ENCODE measurements at regions not wholly inside any gene's neighbourhood (a gene's known extent, or its start where the extent isn't known, plus 50 kb on each side); places are given as distances from the start of the nearest gene placed in this dataset.

DNA sequence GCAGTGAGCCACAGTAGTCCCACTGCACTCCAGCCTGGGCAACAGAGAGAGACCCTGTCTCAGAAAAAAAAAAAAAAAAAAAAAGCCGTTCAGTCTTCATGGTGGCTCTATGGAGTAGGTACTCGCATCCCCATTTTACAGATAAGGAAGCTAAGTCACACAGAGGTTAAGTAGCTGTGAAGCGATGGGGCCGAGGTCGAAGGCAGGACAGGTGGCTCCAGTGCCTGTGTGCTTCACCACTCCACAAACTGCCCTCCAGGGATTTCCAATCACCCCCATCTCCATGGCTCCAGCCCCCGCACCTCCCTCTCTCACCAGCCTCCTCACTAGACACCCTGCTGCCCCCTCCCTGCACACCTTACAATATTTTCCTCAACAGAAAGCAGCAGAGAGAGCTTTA lies 61.9 kb downstream of the SYF2 start:
- TF ChIP-seq, protein P1, sequence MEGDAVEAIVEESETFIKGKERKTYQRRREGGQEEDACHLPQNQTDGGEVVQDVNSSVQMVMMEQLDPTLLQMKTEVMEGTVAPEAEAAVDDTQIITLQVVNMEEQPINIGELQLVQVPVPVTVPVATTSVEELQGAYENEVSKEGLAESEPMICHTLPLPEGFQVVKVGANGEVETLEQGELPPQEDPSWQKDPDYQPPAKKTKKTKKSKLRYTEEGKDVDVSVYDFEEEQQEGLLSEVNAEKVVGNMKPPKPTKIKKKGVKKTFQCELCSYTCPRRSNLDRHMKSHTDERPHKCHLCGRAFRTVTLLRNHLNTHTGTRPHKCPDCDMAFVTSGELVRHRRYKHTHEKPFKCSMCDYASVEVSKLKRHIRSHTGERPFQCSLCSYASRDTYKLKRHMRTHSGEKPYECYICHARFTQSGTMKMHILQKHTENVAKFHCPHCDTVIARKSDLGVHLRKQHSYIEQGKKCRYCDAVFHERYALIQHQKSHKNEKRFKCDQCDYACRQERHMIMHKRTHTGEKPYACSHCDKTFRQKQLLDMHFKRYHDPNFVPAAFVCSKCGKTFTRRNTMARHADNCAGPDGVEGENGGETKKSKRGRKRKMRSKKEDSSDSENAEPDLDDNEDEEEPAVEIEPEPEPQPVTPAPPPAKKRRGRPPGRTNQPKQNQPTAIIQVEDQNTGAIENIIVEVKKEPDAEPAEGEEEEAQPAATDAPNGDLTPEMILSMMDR (conservative IDR thresholded peaks at IDR 0.05) = no peak
- no peak for TF ChIP-seq EZH2 (IDR thresholded peaks at IDR 0.05; ENCODE audit: low read depth)

Measured in PC-9 (cell line).